KMS-11 (cell line): ENCODE measurements at regions not wholly inside any gene's neighbourhood (a gene's known extent, or its start where the extent isn't known, plus 50 kb on each side); places are given as distances from the start of the nearest gene placed in this dataset.

Experiments
- H2AFZ ChIP-seq: fragments of 200-600 bp; sonication (generic); 2 replicates; pipeline ENCODE4 v1.6.1; 2016; ENCODE audit warnings: antibody characterized with exemption, mixed run types, low read depth
- H3K27ac ChIP-seq: fragments of 200-600 bp; sonication (generic); 2 replicates; pipeline ENCODE4 v1.6.1; 2016; ENCODE audit warnings: mild to moderate bottlenecking, mixed run types
- H3K27me3 ChIP-seq: fragments of 200-600 bp; sonication (generic); 2 replicates; pipeline ENCODE4 v1.6.1; 2017; ENCODE audit warnings: mild to moderate bottlenecking, low read depth, mixed run types, moderate library complexity; ENCODE audit not compliant: insufficient read depth
- H3K36me3 ChIP-seq: fragments of 200-600 bp; sonication (generic); 2 replicates; pipeline ENCODE4 v1.6.1; 2017; ENCODE audit warnings: mild to moderate bottlenecking, mixed run types; ENCODE audit not compliant: insufficient read depth
- H3K4me1 ChIP-seq: fragments of 200-600 bp; sonication (generic); 2 replicates; pipeline ENCODE4 v1.6.1; 2016; ENCODE audit warnings: mild to moderate bottlenecking, low read depth, mixed run types; ENCODE audit not compliant: poor library complexity, severe bottlenecking
- H3K4me2 ChIP-seq: fragments of 200-600 bp; sonication (generic); 2 replicates; pipeline ENCODE4 v1.7.0; 2016; ENCODE audit warnings: mild to moderate bottlenecking, mixed run types
- H3K4me3 ChIP-seq: fragments of 200-600 bp; sonication (generic); IDR thresholded peaks from 2 replicates; pipeline ENCODE4 v1.6.1; 2017; ENCODE audit warnings: low read depth, low read length, mixed read lengths; ENCODE audit not compliant: insufficient read depth
- H3K79me2 ChIP-seq: fragments of 200-600 bp; sonication (generic); 2 replicates; pipeline ENCODE4 v1.6.1; 2016; ENCODE audit warnings: low read depth, mixed run types; ENCODE audit not compliant: insufficient read depth
- H3K9ac ChIP-seq: fragments of 200-600 bp; sonication (generic); 2 replicates; pipeline ENCODE4 v1.6.1; 2016; ENCODE audit warnings: mild to moderate bottlenecking, mixed run types
- H4K20me1 ChIP-seq: fragments of 200-600 bp; sonication (generic); 2 replicates; pipeline ENCODE4 v1.6.1; 2016; ENCODE audit warnings: mild to moderate bottlenecking, mixed run types; ENCODE audit not compliant: insufficient read depth
- TF ChIP-seq, protein P1 (sequence below): fragments of 200-600 bp; sonication (generic); conservative IDR thresholded peaks from 2 replicates; pipeline ENCODE4 v1.6.1; 2017; ENCODE audit warnings: low read depth, mild to moderate bottlenecking, antibody characterized with exemption, low read length, moderate library complexity, mixed read lengths

GRCh38 chr1:195973311-195973904, 634.8 kb downstream of the KCNT2 start:
- Histone ChIP-seq H3K4me1 (no peaks in the 10 kb centered on the region), H4K20me1 (no peaks in the 10 kb centered on the region), H3K4me2 (no peak overlapping the region), H3K27ac (no peak overlapping the region), H3K4me3 (no peak overlapping the region), H3K9ac (no peak overlapping the region), H2AFZ (no peak overlapping the region), H3K79me2 (no peaks in the 10 kb centered on the region), H3K27me3 (no peaks in the 10 kb centered on the region), H3K36me3 (no peaks in the 10 kb centered on the region)
- TF ChIP-seq, protein P1, sequence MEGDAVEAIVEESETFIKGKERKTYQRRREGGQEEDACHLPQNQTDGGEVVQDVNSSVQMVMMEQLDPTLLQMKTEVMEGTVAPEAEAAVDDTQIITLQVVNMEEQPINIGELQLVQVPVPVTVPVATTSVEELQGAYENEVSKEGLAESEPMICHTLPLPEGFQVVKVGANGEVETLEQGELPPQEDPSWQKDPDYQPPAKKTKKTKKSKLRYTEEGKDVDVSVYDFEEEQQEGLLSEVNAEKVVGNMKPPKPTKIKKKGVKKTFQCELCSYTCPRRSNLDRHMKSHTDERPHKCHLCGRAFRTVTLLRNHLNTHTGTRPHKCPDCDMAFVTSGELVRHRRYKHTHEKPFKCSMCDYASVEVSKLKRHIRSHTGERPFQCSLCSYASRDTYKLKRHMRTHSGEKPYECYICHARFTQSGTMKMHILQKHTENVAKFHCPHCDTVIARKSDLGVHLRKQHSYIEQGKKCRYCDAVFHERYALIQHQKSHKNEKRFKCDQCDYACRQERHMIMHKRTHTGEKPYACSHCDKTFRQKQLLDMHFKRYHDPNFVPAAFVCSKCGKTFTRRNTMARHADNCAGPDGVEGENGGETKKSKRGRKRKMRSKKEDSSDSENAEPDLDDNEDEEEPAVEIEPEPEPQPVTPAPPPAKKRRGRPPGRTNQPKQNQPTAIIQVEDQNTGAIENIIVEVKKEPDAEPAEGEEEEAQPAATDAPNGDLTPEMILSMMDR = no peak

DNA sequence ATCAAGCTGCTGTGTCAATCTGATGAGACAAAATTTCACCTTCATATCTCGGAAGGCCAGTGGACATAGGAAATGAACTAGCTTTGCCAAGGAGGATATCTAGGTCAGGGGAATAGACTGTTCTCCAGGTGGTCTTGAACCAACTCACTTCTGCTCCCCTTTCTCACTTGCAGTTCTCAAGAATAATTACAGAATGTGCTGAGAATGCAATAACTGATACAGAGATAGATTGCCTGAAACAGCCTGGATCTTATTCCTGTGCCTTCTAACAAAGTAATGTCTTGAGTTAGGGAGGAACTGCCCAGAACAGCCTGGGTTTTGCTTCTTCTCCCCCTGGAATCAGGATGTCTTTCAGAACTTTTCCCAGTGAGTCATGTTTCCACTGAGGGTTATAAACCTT, 636.7 kb downstream of the KCNT2 start:
- Histone ChIP-seq H3K27me3 (no peaks in the 10 kb centered on the region), H3K4me3 (no peak overlapping the region), H3K9ac (no peak overlapping the region), H3K27ac (no peak overlapping the region), H3K79me2 (no peaks in the 10 kb centered on the region), H3K4me1 (no peaks in the 10 kb centered on the region), H3K36me3 (no peaks in the 10 kb centered on the region), H3K4me2 (no peak overlapping the region), H4K20me1 (no peaks in the 10 kb centered on the region), H2AFZ (no peak overlapping the region)
- TF ChIP-seq, protein P1 = no peak

DNA sequence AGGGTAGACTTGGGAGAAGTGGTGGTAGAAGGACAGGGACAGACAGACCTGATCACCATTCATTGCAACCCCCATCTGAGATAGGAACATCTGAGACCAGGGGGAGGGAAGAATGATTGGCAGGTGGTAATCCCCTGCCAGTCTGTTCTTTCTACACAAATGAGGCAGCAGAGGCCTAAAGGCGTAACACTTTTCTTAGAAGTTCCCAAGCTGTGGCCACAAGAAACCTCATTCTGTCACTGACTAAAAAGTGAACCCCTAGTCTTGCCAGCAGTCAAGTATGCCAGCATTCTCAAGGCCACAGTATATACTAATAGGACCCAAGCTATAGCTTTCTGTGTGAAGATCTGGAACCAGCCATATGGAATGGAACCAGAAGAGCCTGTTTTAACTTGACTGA, 638.0 kb downstream of the KCNT2 start:
- no peaks in the 10 kb centered on the region for H3K4me1 ChIP-seq
- TF ChIP-seq, protein P1 = no peak
- no peak overlapping the region for H2AFZ ChIP-seq

DNA sequence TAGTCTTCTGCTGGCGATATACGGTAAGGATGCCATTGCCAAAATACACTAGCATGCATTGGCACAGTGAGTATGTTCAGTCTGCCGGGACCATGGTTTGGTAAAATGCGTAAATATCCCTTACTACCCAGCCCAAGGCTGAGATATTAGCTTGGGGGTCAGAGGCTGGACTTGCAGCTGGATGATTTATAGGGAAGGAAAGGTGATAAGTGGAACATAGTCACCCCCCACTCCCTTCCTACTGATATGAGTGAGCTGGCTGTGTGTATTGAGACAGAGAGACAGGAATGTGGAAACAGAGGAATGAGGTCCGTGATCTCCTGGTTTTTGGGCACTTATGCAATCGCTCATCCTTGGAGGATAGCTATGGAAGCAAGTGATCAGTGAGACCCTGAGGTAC, 642.8 kb downstream of the KCNT2 start:
- Histone ChIP-seq H3K27ac (no peak overlapping the region), H3K36me3 (no peaks in the 10 kb centered on the region), H4K20me1 (no peaks in the 10 kb centered on the region), H3K4me3 (no peak overlapping the region), H3K4me2 (no peak overlapping the region), H3K9ac (no peak overlapping the region), H3K27me3 (no peaks in the 10 kb centered on the region), H3K4me1 (no peaks in the 10 kb centered on the region), H2AFZ (no peak overlapping the region), H3K79me2 (no peaks in the 10 kb centered on the region)
- TF ChIP-seq, protein P1 = no peak

More for the DNA sequence above, 638.0 kb downstream of the KCNT2 start:
- Histone ChIP-seq H3K4me3 (no peak overlapping the region), H3K27me3 (no peaks in the 10 kb centered on the region), H3K4me2 (no peak overlapping the region), H3K79me2 (no peaks in the 10 kb centered on the region), H3K27ac (no peak overlapping the region), H4K20me1 (no peaks in the 10 kb centered on the region), H3K36me3 (no peaks in the 10 kb centered on the region), H3K9ac (no peak overlapping the region)
